GM12872 (cell line): ENCODE measurements at regions not wholly inside any gene's neighbourhood (a gene's known extent, or its start where the extent isn't known, plus 50 kb on each side); places are given as distances from the start of the nearest gene placed in this dataset.
A peak's percentile ranks its signal among the peaks of the same experiment; 100 is the strongest.

Source experiments
- CTCF ChIP-seq: IDR thresholded peaks from 3 replicates; pipeline ENCODE4 v1.5.1; 2011; ENCODE audit warnings: low read depth, mild to moderate bottlenecking, low read length, moderate library complexity; ENCODE audit not compliant: insufficient read depth

GRCh38 chr4:184288451-184289178 is 70.9 kb upstream of the ENPP6 start:
- TF ChIP-seq CTCF = 0 out of 3 replicates have a peak, but pooled peaks have one; percentile 0

- no peak; the same call in 2 of the 3 replicates for TF ChIP-seq CTCF
These were observed 70.1 kb upstream of the ENPP6 start for GRCh38 chr4:184287697-184288255.

GRCh38 chr4:184286358-184286757 is 68.7 kb upstream of the ENPP6 start:
- TF ChIP-seq CTCF = no peak

- TF ChIP-seq CTCF = no peak
These were observed 67.1 kb upstream of the ENPP6 start for GRCh38 chr4:184284742-184285141.

- no peak for TF ChIP-seq CTCF
These were observed 66.6 kb upstream of the ENPP6 start for GRCh38 chr4:184284336-184284690.

GRCh38 chr4:184283659-184284335 is 66.1 kb upstream of the ENPP6 start:
- no peak for TF ChIP-seq CTCF

GRCh38 chr4:184282895-184283654 is 65.4 kb upstream of the ENPP6 start:
- TF ChIP-seq CTCF = peak; percentile 38; the same call in 1 of the 3 replicates
